H9 (cell line): ENCODE measurements at regions not wholly inside any gene's neighbourhood (a gene's known extent, or its start where the extent isn't known, plus 50 kb on each side); places are given as distances from the start of the nearest gene placed in this dataset.

Experiments
- DNase-seq: peaks from one replicate; pipeline ENCODE4 v3.0.0-alpha.2; 2017
- H2AFZ ChIP-seq: one replicate; pipeline ENCODE4 v1.6.1; 2013; ENCODE audit warnings: mild to moderate bottlenecking, low read length, control low read depth, moderate library complexity
- H2AK5ac ChIP-seq: 2 replicates; pipeline ENCODE4 v1.6.1; 2013; ENCODE audit warnings: low read length, control low read depth, mixed read lengths; ENCODE audit not compliant: insufficient read length
- H2BK120ac ChIP-seq: one replicate; pipeline ENCODE4 v1.6.1; 2013; ENCODE audit warnings: low read depth, mild to moderate bottlenecking, low read length, control low read depth, inconsistent platforms; ENCODE audit not compliant: poor library complexity, severe bottlenecking
- H2BK12ac ChIP-seq: 2 replicates; pipeline ENCODE4 v1.6.1; 2013; ENCODE audit warnings: low read length, control low read depth, mixed read lengths, low read depth; ENCODE audit not compliant: insufficient read length
- H2BK15ac ChIP-seq: 2 replicates; pipeline ENCODE4 v1.6.1; 2013; ENCODE audit warnings: low read depth, low read length, control low read depth
- H2BK20ac ChIP-seq: one replicate; pipeline ENCODE4 v1.6.1; 2013; ENCODE audit warnings: low read depth, mild to moderate bottlenecking, low read length, control low read depth, inconsistent platforms; ENCODE audit not compliant: poor library complexity, severe bottlenecking
- H2BK5ac ChIP-seq: 2 replicates; pipeline ENCODE4 v1.6.1; 2013; ENCODE audit warnings: low read length, control low read depth, mixed read lengths; ENCODE audit not compliant: insufficient read length
- H3K14ac ChIP-seq: 2 replicates; pipeline ENCODE4 v1.6.1; 2013; ENCODE audit warnings: low read length, control low read depth; ENCODE audit not compliant: insufficient read depth
- H3K18ac ChIP-seq: 2 replicates; pipeline ENCODE4 v1.6.1; 2013; ENCODE audit warnings: low read depth, mild to moderate bottlenecking, mixed read lengths, low read length, control low read depth; ENCODE audit not compliant: insufficient read length
- H3K23ac ChIP-seq: 2 replicates; pipeline ENCODE4 v1.6.1; 2013; ENCODE audit warnings: low read length, control low read depth, mixed read lengths, low read depth; ENCODE audit not compliant: insufficient read length
- H3K23me2 ChIP-seq: 2 replicates; pipeline ENCODE4 v1.6.1; 2013; ENCODE audit warnings: low read depth, mild to moderate bottlenecking, mixed read lengths, low read length, control low read depth; ENCODE audit not compliant: insufficient read length, poor library complexity, severe bottlenecking
- H3K27ac ChIP-seq: 2 replicates; pipeline ENCODE4 v1.5.1; 2013; ENCODE audit warnings: low read length, control low read depth, mixed read lengths, low read depth; ENCODE audit not compliant: insufficient read length
- H3K27me3 ChIP-seq: 2 replicates; pipeline ENCODE4 v1.6.1; 2013; ENCODE audit warnings: low read length, control low read depth, inconsistent platforms; ENCODE audit not compliant: insufficient read depth
- H3K4ac ChIP-seq: 2 replicates; pipeline ENCODE4 v1.6.1; 2013; ENCODE audit warnings: low read depth, mild to moderate bottlenecking, control low read depth, inconsistent platforms, low read length, moderate library complexity
- H3K4me1 ChIP-seq: 2 replicates; pipeline ENCODE4 v1.6.1; 2013; ENCODE audit warnings: low read length, control low read depth, inconsistent platforms; ENCODE audit not compliant: insufficient read depth
- H3K4me2 ChIP-seq: 2 replicates; pipeline ENCODE4 v1.6.1; 2013; ENCODE audit warnings: low read length, control low read depth, mixed read lengths; ENCODE audit not compliant: insufficient read length, insufficient read depth
- H3K56ac ChIP-seq: 2 replicates; pipeline ENCODE4 v1.6.1; 2013; ENCODE audit warnings: low read depth, mild to moderate bottlenecking, mixed read lengths, low read length, control low read depth; ENCODE audit not compliant: insufficient read length
- H3K79me1 ChIP-seq: 2 replicates; pipeline ENCODE4 v1.6.1; 2013; ENCODE audit warnings: low read depth, mild to moderate bottlenecking, moderate library complexity, low read length, control low read depth, inconsistent platforms; ENCODE audit not compliant: insufficient read depth, poor library complexity, severe bottlenecking
- H3K79me2 ChIP-seq: 2 replicates; pipeline ENCODE4 v1.6.1; 2013; ENCODE audit warnings: low read length, control low read depth, inconsistent platforms; ENCODE audit not compliant: insufficient read depth
- H3K9ac ChIP-seq: 2 replicates; pipeline ENCODE4 v1.6.1; 2013; ENCODE audit warnings: low read length, control low read depth, mixed read lengths; ENCODE audit not compliant: insufficient read length; ENCODE audit errors: extremely low read depth
- H3K9me3 ChIP-seq: one replicate; pipeline ENCODE4 v1.6.1; 2013; ENCODE audit warnings: low read depth, low read length, inconsistent platforms; ENCODE audit not compliant: control insufficient read depth
- H3T11ph ChIP-seq: one replicate; pipeline ENCODE4 v1.6.1; 2013; ENCODE audit warnings: mild to moderate bottlenecking, low read length, control low read depth, inconsistent platforms
- H4K20me1 ChIP-seq: one replicate; pipeline ENCODE4 v1.6.1; 2013; ENCODE audit not compliant: control insufficient read depth, insufficient read length, insufficient read depth
- H4K5ac ChIP-seq: 2 replicates; pipeline ENCODE4 v1.6.1; 2013; ENCODE audit warnings: low read depth, mild to moderate bottlenecking, mixed read lengths, low read length, control low read depth; ENCODE audit not compliant: insufficient read length
- H4K8ac ChIP-seq: replicated peaks from 2 replicates; pipeline ENCODE4 v1.6.1; 2013; ENCODE audit warnings: low read length, control low read depth, mixed read lengths, low read depth; ENCODE audit not compliant: insufficient read length
- H4K91ac ChIP-seq: 2 replicates; pipeline ENCODE4 v1.6.1; 2013; ENCODE audit warnings: low read depth, mild to moderate bottlenecking, moderate library complexity, mixed read lengths, low read length, control low read depth; ENCODE audit not compliant: insufficient read length
- H3K27ac Mint-ChIP-seq, 3 experiments: 2 replicates in 2 of 3; 3 replicates in 1 of 3; pipeline ENCODE4 v1.8.0; 2020 to 2021; ENCODE audit warnings: mixed read lengths in 3 of 3, mild to moderate bottlenecking in 1 of 3, moderate library complexity in 1 of 3
- H3K27me3 Mint-ChIP-seq: 2 replicates; pipeline ENCODE4 v1.8.0; 2021; ENCODE audit warnings: low read depth, mild to moderate bottlenecking, moderate library complexity, mixed read lengths
- H3K36me3 Mint-ChIP-seq, 3 experiments: 2 replicates in 2 of 3; 3 replicates in 1 of 3; pipeline ENCODE4 v1.8.0; 2020 to 2021; ENCODE audit warnings: low read depth in 3 of 3, mixed read lengths in 3 of 3; ENCODE audit not compliant: insufficient read depth in 1 of 3
- H3K4me1 Mint-ChIP-seq, 2 experiments: 2 replicates each; pipeline ENCODE4 v1.8.0; 2020; ENCODE audit warnings: mixed read lengths in 2 of 2
- H3K4me3 Mint-ChIP-seq, 2 experiments: 2 replicates in 1 of 2; 3 replicates in 1 of 2; pipeline ENCODE4 v1.8.0; 2020 to 2021; ENCODE audit warnings: mild to moderate bottlenecking in 2 of 2, mixed read lengths in 2 of 2, moderate library complexity in 1 of 2
- H3K9me3 Mint-ChIP-seq, 2 experiments: 2 replicates in 1 of 2; 3 replicates in 1 of 2; pipeline ENCODE4 v1.8.0; 2020; ENCODE audit warnings: mild to moderate bottlenecking in 2 of 2, mixed read lengths in 2 of 2, moderate library complexity in 1 of 2
- CTCF ChIP-seq: fragments of 200-600 bp; sonication (generic); conservative IDR thresholded peaks from 3 replicates; pipeline ENCODE4 v1.8.0; 2021; ENCODE audit warnings: antibody characterized with exemption, mild to moderate bottlenecking
- whole genome bisulfite sequencing: extraction: QIAGEN DNeasy Blood & Tissue Kit; methylation state at CpG from one replicate; pipeline ENCODE4 v1.1.7; 2013; ENCODE audit warnings: missing lambda C conversion rate, low lambda C conversion rate, mixed read lengths; ENCODE audit not compliant: insufficient read length; ENCODE audit errors: extremely low coverage; 5-methylcytosine and 5-hydroxymethylcytosine counted together

- no peak overlapping the region for H3K27ac ChIP-seq
These were observed 118.5 kb upstream of the COL5A2 start for GRCh38 chr2:189298038-189298437.

More at GRCh38 chr2:189298038-189298437, 118.5 kb upstream of the COL5A2 start:
- Mint-ChIP-seq H3K4me1 (no peaks in the 10 kb centered on the region), H3K36me3 (no peaks in the 10 kb centered on the region), H3K27me3 (no peaks in the 10 kb centered on the region), H3K27ac (no peak overlapping the region), H3K9me3 (no peaks in the 10 kb centered on the region), H3K4me3 (no peak overlapping the region)
- Histone ChIP-seq H2AK5ac (no peak overlapping the region), H3K79me1 (no peaks in the 10 kb centered on the region), H3K14ac (no peak overlapping the region), H4K5ac (no peak overlapping the region), H4K91ac (no peak overlapping the region), H3K4me1 (no peaks in the 10 kb centered on the region), H2BK5ac (no peak overlapping the region), H2BK12ac (no peak overlapping the region), H3K27me3 (no peaks in the 10 kb centered on the region), H2BK20ac (no peak overlapping the region), H3T11ph (no peak overlapping the region), H3K23me2 (no peaks in the 10 kb centered on the region), H2BK120ac (no peak overlapping the region), H3K79me2 (no peaks in the 10 kb centered on the region), H3K4ac (no peak overlapping the region), H2BK15ac (no peak overlapping the region), H2AFZ (no peak overlapping the region), H3K56ac (no peak overlapping the region), H3K9ac (no peak overlapping the region), H4K20me1 (no peaks in the 10 kb centered on the region), H4K8ac (no peak overlapping the region), H3K23ac (no peak overlapping the region), H3K18ac (no peak overlapping the region), H3K9me3 (no peaks in the 10 kb centered on the region), H3K4me2 (no peak overlapping the region)
- no peak for TF ChIP-seq CTCF
- no CpG with 5 or more reads among the region's 1 CpG for WGBS
- DNase-seq: no peak
